Inflammatory macrophage treated with lipopolysaccharide for 1 hour (primary cell): ENCODE measurements at regions not wholly inside any gene's neighbourhood (a gene's known extent, or its start where the extent isn't known, plus 50 kb on each side); places are given as distances from the start of the nearest gene placed in this dataset.

Source experiments
- DNase-seq, 2 donors: peaks; one replicate each; pipeline ENCODE4 v3.0.0-alpha.2; 2020 to 2022

GRCh38 chr15:37261685-37262084, 161.3 kb upstream of the MEIS2 start:
- no peak for DNase-seq

GRCh38 chr15:37262922-37263608, 162.7 kb upstream of the MEIS2 start:
- DNase-seq: no peak

- DNase-seq: no peak
Observed at GRCh38 chr15:37289109-37289765, 188.9 kb upstream of the MEIS2 start.

GRCh38 chr15:37291920-37292319, 191.6 kb upstream of the MEIS2 start:
- no peak for DNase-seq

GRCh38 chr15:37298271-37298670, 197.9 kb upstream of the MEIS2 start:
- no peak for DNase-seq

- no peak for DNase-seq
Observed at GRCh38 chr15:37339437-37339836, 239.1 kb upstream of the MEIS2 start.

- no peak for DNase-seq
Observed at GRCh38 chr15:37339856-37340255, 239.5 kb upstream of the MEIS2 start.

GRCh38 chr15:37340438-37340837, 240.1 kb upstream of the MEIS2 start:
- DNase-seq: no peak

- no peak for DNase-seq
Observed at GRCh38 chr15:37359101-37359892, 258.9 kb upstream of the MEIS2 start.

GRCh38 chr15:37359893-37360290, 259.5 kb upstream of the MEIS2 start:
- DNase-seq: no peak

- DNase-seq: no peak
Observed at GRCh38 chr15:37360724-37361123, 260.4 kb upstream of the MEIS2 start.

GRCh38 chr15:37361621-37362020, 261.3 kb upstream of the MEIS2 start:
- DNase-seq: no peak

GRCh38 chr15:37362414-37362813, 262.1 kb upstream of the MEIS2 start:
- no peak for DNase-seq

GRCh38 chr15:37368961-37369360, 268.6 kb upstream of the MEIS2 start:
- no peak for DNase-seq

GRCh38 chr15:37370941-37371340, 270.6 kb upstream of the MEIS2 start:
- no peak for DNase-seq

GRCh38 chr15:37372064-37372463, 271.7 kb upstream of the MEIS2 start:
- DNase-seq: no peak

GRCh38 chr15:37375519-37375918, 275.2 kb upstream of the MEIS2 start:
- no peak for DNase-seq

- DNase-seq: no peak
Observed at GRCh38 chr15:37377428-37377827, 277.1 kb upstream of the MEIS2 start.

- DNase-seq: no peak
Observed at GRCh38 chr15:37394402-37395099, 294.2 kb upstream of the MEIS2 start.

GRCh38 chr15:37395100-37395468, 294.7 kb upstream of the MEIS2 start:
- no peak for DNase-seq

GRCh38 chr15:37397266-37398022, 297.1 kb upstream of the MEIS2 start:
- DNase-seq: no peak

- DNase-seq: no peak
Observed at GRCh38 chr15:37416103-37416502, 315.8 kb upstream of the MEIS2 start.

- no peak for DNase-seq
Observed at GRCh38 chr15:37425541-37425940, 325.2 kb upstream of the MEIS2 start.
